GM19043 (cell line): ENCODE measurements at regions not wholly inside any gene's neighbourhood (a gene's known extent, or its start where the extent isn't known, plus 50 kb on each side); places are given as distances from the start of the nearest gene placed in this dataset.

Source experiments
- ATAC-seq: cut with Tn5 transposase; IDR thresholded peaks from one replicate; pipeline ENCODE4 v1.9.1; 2021; ENCODE audit warnings: low read depth; ENCODE audit not compliant: unreplicated experiment

GRCh38 chr4:57163530-57164459 lies 53.6 kb upstream of the IGFBP7 start:
- ATAC-seq, result peak; percentile 93

GRCh38 chr4:57162499-57163019 lies 52.4 kb upstream of the IGFBP7 start:
- ATAC-seq, result no peak
